Psoas muscle (tissue), 7 donors: ENCODE measurements at regions not wholly inside any gene's neighbourhood (a gene's known extent, or its start where the extent isn't known, plus 50 kb on each side); places are given as distances from the start of the nearest gene placed in this dataset.

ENCODE experiments used
- ATAC-seq, 4 donors: fragments of 200-7000 bp; cut with Tn5 transposase; one replicate each; pipeline ENCODE4 v1.9.1; 2020; ENCODE audit warnings: moderate library complexity in 3 of 4, mild to moderate bottlenecking in 2 of 4
- DNase-seq, 2 donors: peaks; one replicate each; pipeline ENCODE4 v3.0.0-alpha.2; 2020
- H3K27ac ChIP-seq: fragments of 200-600 bp; one replicate; pipeline ENCODE4 v1.8.0; 2022
- H3K27me3 ChIP-seq, 3 donors: fragments of 200-600 bp in 1 of 3; one replicate each; pipeline versions ENCODE4 v1.6.1 to v1.8.0; 2013 to 2022; ENCODE audit warnings: low read length in 2 of 3, mild to moderate bottlenecking in 2 of 3, moderate library complexity in 1 of 3; ENCODE audit not compliant: insufficient read depth in 3 of 3
- H3K36me3 ChIP-seq, 2 donors: fragments of 200-600 bp in 1 of 2; one replicate each; pipeline versions ENCODE4 v1.6.1 to v1.8.0; 2013 to 2022; ENCODE audit warnings: low read depth in 1 of 2, mild to moderate bottlenecking in 1 of 2, moderate library complexity in 1 of 2; ENCODE audit not compliant: insufficient read depth in 1 of 2
- H3K4me1 ChIP-seq: fragments of 200-600 bp; one replicate; pipeline ENCODE4 v1.8.0; 2022
- H3K4me3 ChIP-seq: fragments of 200-600 bp; one replicate; pipeline ENCODE4 v1.8.0; 2022; ENCODE audit warnings: mild to moderate bottlenecking
- H3K9me3 ChIP-seq: fragments of 200-600 bp; one replicate; pipeline ENCODE4 v1.8.0; 2022
- WGBS, 3 donors: extraction: QIAGEN DNeasy Blood & Tissue Kit; methylation state at CpG; one replicate each; pipeline versions ENCODE4 v1.1.6 to v1.1.7; 2013; 5-methylcytosine and 5-hydroxymethylcytosine counted together
- intact Hi-C, 2 donors: fragments of 100-400 bp; cut with DNase I; formaldehyde crosslinking; loops; one replicate each; pipeline versions ENCODE4 v1.11.0 to v1.14.2; 2022
- TF ChIP-seq, protein P1 (sequence below): fragments of 200-600 bp; IDR thresholded peaks from one replicate; pipeline ENCODE4 v1.8.0; 2022; ENCODE audit warnings: antibody characterized with exemption
- donor health status: healthy with polysubstance abuse.
- donor health status: DM: no; HTN: no; CAD: no; lungs with moderate emphysema.
- donor health status: Bipolar disorder and iron deficiency.
- donor health status: healthy.
- donor health status: DM: yes; HTN: yes; CAD: no.
- donor health status: DM: no; HTN: no; CAD: no.
- donor health status: DM: yes; HTN: yes; CAD: no.

DNA sequence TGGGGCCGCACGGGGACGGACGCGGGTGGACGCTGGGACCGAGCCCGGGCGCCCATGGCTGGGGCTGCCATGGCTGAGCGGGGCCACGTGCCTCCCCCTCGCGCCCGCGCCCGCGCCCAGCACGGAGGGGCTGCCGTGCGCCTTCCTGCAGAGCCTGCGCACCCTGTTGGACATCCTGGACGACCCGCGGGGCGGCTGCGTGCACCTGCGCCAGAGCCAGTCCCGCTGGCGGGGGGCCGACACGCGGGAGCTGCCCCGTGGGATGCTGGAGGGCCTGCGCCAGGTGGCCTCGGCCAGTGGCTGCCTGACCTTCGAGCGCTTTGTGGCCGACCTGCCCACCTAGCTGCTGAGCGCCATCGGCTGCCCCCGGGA is 72.5 kb upstream of the KCTD7 start:
- H3K36me3 ChIP-seq, result peaks cover 0 to 80% of the 10 kb centered on the region in 2 donors
- no peak for DNase-seq
- no peaks in the 10 kb centered on the region for H3K27me3 ChIP-seq
- no peak overlapping the region for H3K4me3 ChIP-seq
- TF ChIP-seq, protein P1, sequence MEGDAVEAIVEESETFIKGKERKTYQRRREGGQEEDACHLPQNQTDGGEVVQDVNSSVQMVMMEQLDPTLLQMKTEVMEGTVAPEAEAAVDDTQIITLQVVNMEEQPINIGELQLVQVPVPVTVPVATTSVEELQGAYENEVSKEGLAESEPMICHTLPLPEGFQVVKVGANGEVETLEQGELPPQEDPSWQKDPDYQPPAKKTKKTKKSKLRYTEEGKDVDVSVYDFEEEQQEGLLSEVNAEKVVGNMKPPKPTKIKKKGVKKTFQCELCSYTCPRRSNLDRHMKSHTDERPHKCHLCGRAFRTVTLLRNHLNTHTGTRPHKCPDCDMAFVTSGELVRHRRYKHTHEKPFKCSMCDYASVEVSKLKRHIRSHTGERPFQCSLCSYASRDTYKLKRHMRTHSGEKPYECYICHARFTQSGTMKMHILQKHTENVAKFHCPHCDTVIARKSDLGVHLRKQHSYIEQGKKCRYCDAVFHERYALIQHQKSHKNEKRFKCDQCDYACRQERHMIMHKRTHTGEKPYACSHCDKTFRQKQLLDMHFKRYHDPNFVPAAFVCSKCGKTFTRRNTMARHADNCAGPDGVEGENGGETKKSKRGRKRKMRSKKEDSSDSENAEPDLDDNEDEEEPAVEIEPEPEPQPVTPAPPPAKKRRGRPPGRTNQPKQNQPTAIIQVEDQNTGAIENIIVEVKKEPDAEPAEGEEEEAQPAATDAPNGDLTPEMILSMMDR, result no peak
- H3K27ac ChIP-seq, result no peak overlapping the region
- no peak for ATAC-seq
- no peaks in the 10 kb centered on the region for H3K4me1 ChIP-seq
- 95 to 96% (median 96%) methylated on average over 40 to 41 of the region's 41 CpGs for WGBS, 3 donors
- H3K9me3 ChIP-seq, result no peaks in the 10 kb centered on the region
- intact Hi-C loops, result loop anchor here in 1 of 2 donors (5.0 kb wide), 2 partner anchors 71 to 191 kb away; partner anchors contain the start of gene KCTD7

DNA sequence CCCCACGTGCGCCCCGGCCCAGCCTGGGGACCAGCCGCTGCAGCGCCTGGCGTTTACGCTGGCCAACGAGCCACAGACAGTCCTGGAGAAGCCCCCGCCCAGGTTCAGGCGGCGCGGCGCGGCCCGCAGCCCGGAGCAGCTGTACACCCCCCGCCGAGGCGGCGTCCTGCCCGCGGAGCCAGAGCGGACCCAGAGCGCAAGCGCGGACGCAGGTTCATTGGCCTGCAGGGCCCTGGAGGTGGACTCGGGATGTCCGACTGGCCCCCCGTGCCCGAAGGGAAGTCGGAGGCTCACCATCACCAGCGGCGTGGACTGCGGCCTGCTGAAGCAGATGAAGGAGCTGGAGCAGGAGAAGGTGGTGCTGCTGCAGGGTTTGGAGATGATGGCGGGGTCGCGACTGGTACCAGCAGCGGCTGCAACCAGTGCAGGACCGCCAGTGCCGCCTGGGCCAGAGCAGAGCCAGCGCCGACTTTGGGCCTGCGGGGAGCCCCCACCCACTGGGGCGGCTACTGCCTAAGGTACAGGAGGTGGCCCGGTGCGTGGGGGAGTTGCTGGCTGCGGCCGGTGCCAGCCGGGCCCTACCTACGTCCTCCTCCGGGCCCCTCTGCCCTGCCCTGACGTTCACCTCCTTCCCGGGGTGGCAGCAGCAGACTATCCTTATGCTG is 72.0 kb upstream of the KCTD7 start:
- no peaks in the 10 kb centered on the region for H3K9me3 ChIP-seq
- intact Hi-C loops, result loop anchor here in 1 of 2 donors (5.0 kb wide), 2 partner anchors 71 to 191 kb away; partner anchors contain the start of gene KCTD7
- ATAC-seq, result peak in 3 of 4 donors; percentile 6 to 35 (median 7)
- no peak overlapping the region for H3K4me3 ChIP-seq
- peaks cover 0 to 75% of the 10 kb centered on the region in 2 donors for H3K36me3 ChIP-seq
- WGBS, 3 donors, result 94 to 97% (median 95%) methylated on average over 45 to 54 of the region's 54 CpGs
- H3K27ac ChIP-seq, result no peak overlapping the region
- DNase-seq, result no peak
- H3K27me3 ChIP-seq, result no peaks in the 10 kb centered on the region
- no peaks in the 10 kb centered on the region for H3K4me1 ChIP-seq
- TF ChIP-seq, protein P1, result no peak

GRCh38 chr7:66557214-66558200 is 71.2 kb upstream of the KCTD7 start:
- Histone ChIP-seq H3K9me3 (no peaks in the 10 kb centered on the region), H3K4me3 (no peak overlapping the region), H3K36me3 (peaks cover 0 to 67% of the 10 kb centered on the region in 2 donors), H3K27ac (no peak overlapping the region), H3K27me3 (no peaks in the 10 kb centered on the region), H3K4me1 (no peaks in the 10 kb centered on the region)
- peak; percentile 78 to 92 (median 90) for ATAC-seq
- intact Hi-C loops, result loop anchor here in 1 of 2 donors (5.0 kb wide), 2 partner anchors 70 to 190 kb away; partner anchors contain the start of gene KCTD7
- TF ChIP-seq, protein P1, result peak; percentile 90
- DNase-seq, result peak; percentile 75 to 87
- 40 to 42% (median 40%) methylated on average over 37 to 40 of the region's 40 CpGs for WGBS, 3 donors

DNA sequence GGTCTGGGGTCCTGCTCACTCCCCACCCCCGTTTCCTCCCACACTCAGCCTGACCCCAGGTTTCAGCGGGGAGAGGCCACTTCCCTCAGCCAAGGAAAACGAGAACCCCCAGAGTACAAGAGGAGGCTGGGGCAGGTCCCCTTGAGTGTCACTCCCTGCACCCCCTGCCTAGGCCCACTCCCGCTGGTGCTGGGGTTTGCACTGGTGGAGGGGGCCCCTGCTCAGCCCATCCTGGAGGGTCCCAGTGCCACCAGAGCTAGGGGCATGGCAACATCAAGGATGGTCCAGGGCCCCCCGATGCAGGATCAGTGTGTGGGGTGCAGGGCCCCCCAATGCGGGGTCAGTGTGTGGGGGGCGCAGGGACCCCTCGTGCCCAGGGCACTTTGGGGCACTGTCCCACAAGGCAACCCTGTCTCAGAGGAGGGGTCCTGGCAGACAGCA is 70.5 kb upstream of the KCTD7 start:
- intact Hi-C loops, result loop anchor here in 1 of 2 donors (5.0 kb wide), 2 partner anchors 69 to 189 kb away; partner anchors contain the start of gene KCTD7
- DNase-seq (no peak), ATAC-seq (peak in 3 of 4 donors; percentile 6 to 13 (median 9))
- 84 to 85% (median 84%) methylated on average over 7 to 8 of the region's 8 CpGs for WGBS, 3 donors
- TF ChIP-seq, protein P1, result no peak
- no peak overlapping the region for H3K4me3 ChIP-seq
- peaks cover 0 to 59% of the 10 kb centered on the region in 2 donors for H3K36me3 ChIP-seq
- no peaks in the 10 kb centered on the region for H3K9me3 ChIP-seq
- no peaks in the 10 kb centered on the region for H3K4me1 ChIP-seq
- no peak overlapping the region for H3K27ac ChIP-seq
- H3K27me3 ChIP-seq, result no peaks in the 10 kb centered on the region
